MM.1S (cell line): ENCODE measurements at regions not wholly inside any gene's neighbourhood (a gene's known extent, or its start where the extent isn't known, plus 50 kb on each side); places are given as distances from the start of the nearest gene placed in this dataset.

ENCODE experiments used
- EZH2 ChIP-seq: fragments of 300-600 bp; sonication (generic); optimal IDR thresholded peaks from 2 replicates; pipeline ENCODE3; 2017; ENCODE audit warnings: low read depth, mild to moderate bottlenecking, antibody characterized with exemption, low read length, mixed read lengths
- EZH2phosphoT487 ChIP-seq: fragments of 300-600 bp; sonication (generic); IDR thresholded peaks from 2 replicates; pipeline ENCODE4 v1.6.1; 2018; ENCODE audit warnings: antibody characterized with exemption, low read length
- TF ChIP-seq, protein P1 (sequence below): fragments of 300-600 bp; sonication (generic); IDR thresholded peaks from 2 replicates; pipeline ENCODE4 v1.5.1; 2016; ENCODE audit warnings: antibody characterized with exemption, low read length, mixed read lengths

DNA sequence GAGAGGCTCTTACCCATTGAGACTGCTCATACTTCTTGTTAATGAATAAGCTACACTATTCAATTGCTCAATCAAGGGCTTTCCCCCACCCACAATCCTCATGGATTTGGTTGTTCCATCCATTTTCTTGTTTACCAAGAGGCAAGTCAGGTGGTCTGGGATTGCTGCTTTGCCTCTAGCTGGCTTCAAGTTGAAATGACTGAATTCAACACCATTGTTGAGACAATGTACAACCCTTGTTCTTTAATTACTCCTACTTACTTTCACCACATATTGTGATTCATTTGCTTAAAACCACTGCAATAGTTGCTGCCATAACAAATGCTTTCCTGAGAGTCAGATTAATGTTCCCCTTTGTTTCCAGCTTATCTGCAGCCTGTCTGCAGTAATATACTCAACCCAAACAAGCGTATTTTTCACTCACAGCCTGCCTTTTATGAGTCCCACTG, 532.2 kb downstream of the RIT2 start:
- TF ChIP-seq, protein P1, sequence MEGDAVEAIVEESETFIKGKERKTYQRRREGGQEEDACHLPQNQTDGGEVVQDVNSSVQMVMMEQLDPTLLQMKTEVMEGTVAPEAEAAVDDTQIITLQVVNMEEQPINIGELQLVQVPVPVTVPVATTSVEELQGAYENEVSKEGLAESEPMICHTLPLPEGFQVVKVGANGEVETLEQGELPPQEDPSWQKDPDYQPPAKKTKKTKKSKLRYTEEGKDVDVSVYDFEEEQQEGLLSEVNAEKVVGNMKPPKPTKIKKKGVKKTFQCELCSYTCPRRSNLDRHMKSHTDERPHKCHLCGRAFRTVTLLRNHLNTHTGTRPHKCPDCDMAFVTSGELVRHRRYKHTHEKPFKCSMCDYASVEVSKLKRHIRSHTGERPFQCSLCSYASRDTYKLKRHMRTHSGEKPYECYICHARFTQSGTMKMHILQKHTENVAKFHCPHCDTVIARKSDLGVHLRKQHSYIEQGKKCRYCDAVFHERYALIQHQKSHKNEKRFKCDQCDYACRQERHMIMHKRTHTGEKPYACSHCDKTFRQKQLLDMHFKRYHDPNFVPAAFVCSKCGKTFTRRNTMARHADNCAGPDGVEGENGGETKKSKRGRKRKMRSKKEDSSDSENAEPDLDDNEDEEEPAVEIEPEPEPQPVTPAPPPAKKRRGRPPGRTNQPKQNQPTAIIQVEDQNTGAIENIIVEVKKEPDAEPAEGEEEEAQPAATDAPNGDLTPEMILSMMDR, result no peak
- TF ChIP-seq EZH2phosphoT487 (no peak), EZH2 (no peak)
